Epithelial cell of proximal tubule (primary cell): ENCODE measurements at regions not wholly inside any gene's neighbourhood (a gene's known extent, or its start where the extent isn't known, plus 50 kb on each side); places are given as distances from the start of the nearest gene placed in this dataset.

Experiments
- DNase-seq: peaks from one replicate; pipeline ENCODE4 v3.0.0-alpha.2; 2011; ENCODE audit warnings: low read depth
- H3K4me3 ChIP-seq: 2 replicates; pipeline ENCODE4 v1.5.1; 2011; ENCODE audit warnings: low read depth, mild to moderate bottlenecking, low read length
- TF ChIP-seq, protein P1 (sequence below): conservative IDR thresholded peaks from 2 replicates; pipeline ENCODE4 v1.5.1; 2012; ENCODE audit warnings: low read depth, mild to moderate bottlenecking, low read length

GRCh38 chr12:27190761-27191160 is 53.3 kb upstream of the STK38L start:
- TF ChIP-seq, protein P1, sequence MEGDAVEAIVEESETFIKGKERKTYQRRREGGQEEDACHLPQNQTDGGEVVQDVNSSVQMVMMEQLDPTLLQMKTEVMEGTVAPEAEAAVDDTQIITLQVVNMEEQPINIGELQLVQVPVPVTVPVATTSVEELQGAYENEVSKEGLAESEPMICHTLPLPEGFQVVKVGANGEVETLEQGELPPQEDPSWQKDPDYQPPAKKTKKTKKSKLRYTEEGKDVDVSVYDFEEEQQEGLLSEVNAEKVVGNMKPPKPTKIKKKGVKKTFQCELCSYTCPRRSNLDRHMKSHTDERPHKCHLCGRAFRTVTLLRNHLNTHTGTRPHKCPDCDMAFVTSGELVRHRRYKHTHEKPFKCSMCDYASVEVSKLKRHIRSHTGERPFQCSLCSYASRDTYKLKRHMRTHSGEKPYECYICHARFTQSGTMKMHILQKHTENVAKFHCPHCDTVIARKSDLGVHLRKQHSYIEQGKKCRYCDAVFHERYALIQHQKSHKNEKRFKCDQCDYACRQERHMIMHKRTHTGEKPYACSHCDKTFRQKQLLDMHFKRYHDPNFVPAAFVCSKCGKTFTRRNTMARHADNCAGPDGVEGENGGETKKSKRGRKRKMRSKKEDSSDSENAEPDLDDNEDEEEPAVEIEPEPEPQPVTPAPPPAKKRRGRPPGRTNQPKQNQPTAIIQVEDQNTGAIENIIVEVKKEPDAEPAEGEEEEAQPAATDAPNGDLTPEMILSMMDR = no peak
- DNase-seq = no peak
- H3K4me3 ChIP-seq = no peak overlapping the region

- no peak for DNase-seq
Observed at GRCh38 chr12:27191531-27191930, 52.6 kb upstream of the STK38L start.

DNA sequence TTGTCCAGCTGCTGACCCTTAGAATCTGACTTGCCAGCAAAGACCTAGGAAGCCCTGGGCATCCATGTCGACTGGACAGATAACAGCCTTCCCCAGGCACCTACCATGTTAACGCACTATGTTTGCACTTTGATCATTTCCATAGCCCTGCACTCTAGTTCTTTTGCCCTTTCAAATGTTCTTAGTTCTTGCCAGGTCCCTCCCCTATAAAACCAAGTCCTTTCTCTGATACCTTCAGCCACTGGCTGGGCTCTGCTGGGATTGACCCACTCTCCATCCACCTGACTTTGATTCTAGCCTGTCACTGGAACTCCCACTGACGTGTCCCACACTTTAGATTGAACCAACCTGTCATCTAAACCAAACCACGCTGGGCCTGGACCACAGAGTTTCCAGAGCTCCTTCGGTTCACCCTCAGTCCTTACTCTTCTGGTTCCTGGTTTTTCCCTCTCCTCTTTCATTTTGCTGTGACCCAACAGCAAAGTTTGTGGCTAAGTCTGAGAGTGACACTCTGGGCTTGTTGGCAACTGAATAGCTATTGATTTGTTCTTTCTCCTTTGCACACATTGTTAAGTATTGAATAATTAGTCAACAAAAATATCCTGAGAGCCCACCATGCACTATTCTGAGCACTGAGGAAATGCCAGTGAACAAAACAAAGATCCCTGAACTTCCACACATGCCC is 51.8 kb upstream of the STK38L start:
- no peak overlapping the region for H3K4me3 ChIP-seq
- no peak for DNase-seq
- TF ChIP-seq, protein P1 = no peak

More at GRCh38 chr12:27191531-27191930, 52.6 kb upstream of the STK38L start:
- TF ChIP-seq, protein P1 = no peak
- H3K4me3 ChIP-seq = no peak overlapping the region

- DNase-seq = no peak
Observed at GRCh38 chr12:27193106-27193505, 51.0 kb upstream of the STK38L start.

GRCh38 chr12:27193854-27194544 is 50.1 kb upstream of the STK38L start:
- TF ChIP-seq, protein P1 = no peak
- H3K4me3 ChIP-seq = no peak overlapping the region
- DNase-seq = no peak

More at GRCh38 chr12:27193106-27193505, 51.0 kb upstream of the STK38L start:
- H3K4me3 ChIP-seq = no peak overlapping the region
- TF ChIP-seq, protein P1 = no peak
